ENCODE measurements at regions not wholly inside any gene's neighbourhood (a gene's known extent, or its start where the extent isn't known, plus 50 kb on each side); places are given as distances from the start of the nearest gene placed in this dataset.

DNA sequence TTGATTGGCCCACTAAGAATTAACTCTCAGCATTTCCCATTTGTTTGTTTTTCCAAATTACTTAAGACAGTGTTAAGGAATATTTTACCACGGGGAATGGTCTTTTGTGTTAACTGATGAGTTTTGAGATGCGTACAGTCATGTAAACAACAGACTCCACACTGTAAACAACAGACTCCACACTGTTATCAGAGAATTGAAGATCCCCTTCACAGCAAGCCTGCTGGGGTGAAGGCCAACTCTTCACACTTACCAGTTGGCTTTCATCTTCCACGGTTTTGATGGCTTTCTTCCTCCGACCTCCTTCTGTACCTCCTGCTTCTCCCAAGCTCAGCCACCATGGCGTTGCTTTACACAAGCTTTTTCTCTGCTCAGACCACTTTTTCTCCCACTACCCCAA is 166.8 kb downstream of the TMEM200C start:
- Histone ChIP-seq H3K27ac (no peak overlapping the region), H3K27me3 (no peaks in the 10 kb centered on the region), H3K4me1 (no peaks in the 10 kb centered on the region), H3K4me3 (no peak overlapping the region), H3K36me3 (replicated peaks in 1 of 2; ENCODE audit: insufficient read depth in 1 of 2, low read depth in 2 of 2) (no peaks in the 10 kb centered on the region), H3K9me3 (no peaks in the 10 kb centered on the region)
- WGBS, 2 donors = 13% methylated on average over 5 of the region's 5 CpGs
- TF ChIP-seq POLR2A (IDR thresholded peaks at IDR 0.05) = no peak
- TF ChIP-seq CTCF (IDR thresholded peaks at IDR 0.05) = no peak
- ATAC-seq (no peak), DNase-seq (no peak)
- intact Hi-C loops (cut with DNase I) = no loop called here

GRCh38 chr18:5726011-5726410 is 169.3 kb downstream of the TMEM200C start:
- H3K27me3 ChIP-seq = no peaks in the 10 kb centered on the region
- no peak for ATAC-seq
- H3K9me3 ChIP-seq = no peaks in the 10 kb centered on the region
- no peak for DNase-seq
- H3K4me1 ChIP-seq = no peaks in the 10 kb centered on the region
- intact Hi-C loops (cut with DNase I) = no loop called here
- H3K36me3 ChIP-seq (replicated peaks in 1 of 2; ENCODE audit: insufficient read depth in 1 of 2, low read depth in 2 of 2) = no peaks in the 10 kb centered on the region
- TF ChIP-seq CTCF (IDR thresholded peaks at IDR 0.05) = no peak
- no peak for TF ChIP-seq POLR2A (IDR thresholded peaks at IDR 0.05)
- H3K4me3 ChIP-seq = no peak overlapping the region
- H3K27ac ChIP-seq = no peak overlapping the region

DNA sequence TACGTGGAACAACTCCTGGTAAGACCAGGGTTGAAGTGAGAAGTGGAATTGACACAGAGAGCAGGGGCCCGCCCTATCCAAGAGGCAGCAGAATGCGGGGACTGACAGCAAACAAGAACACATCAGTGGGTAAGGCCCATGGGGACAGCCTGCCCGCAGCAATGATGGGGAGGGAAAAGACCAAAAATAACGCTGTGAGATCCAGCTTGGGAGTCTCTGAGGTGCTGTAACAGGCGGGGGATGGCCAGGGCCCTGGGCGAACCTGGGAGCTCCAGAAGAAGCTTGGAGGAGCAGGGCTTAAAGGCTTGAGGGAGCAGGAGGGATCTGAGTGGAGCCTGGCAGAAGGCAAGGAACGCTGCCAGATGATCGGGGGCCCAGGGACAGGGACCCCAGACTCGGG is 173.4 kb downstream of the TMEM200C start:
- Histone ChIP-seq H3K27me3 (no peaks in the 10 kb centered on the region), H3K4me3 (no peak overlapping the region), H3K36me3 (replicated peaks in 1 of 2; ENCODE audit: insufficient read depth in 1 of 2, low read depth in 2 of 2) (no peaks in the 10 kb centered on the region), H3K9me3 (no peaks in the 10 kb centered on the region), H3K4me1 (no peaks in the 10 kb centered on the region), H3K27ac (no peak overlapping the region)
- TF ChIP-seq CTCF (IDR thresholded peaks at IDR 0.05) = no peak
- no peak for TF ChIP-seq POLR2A (IDR thresholded peaks at IDR 0.05)
- intact Hi-C loops (cut with DNase I) = no loop called here
- 56 to 61% methylated on average over 9 to 10 of the region's 10 CpGs for WGBS, 2 donors
- no peak for DNase-seq
- ATAC-seq = no peak

- Histone ChIP-seq H3K27ac (no peak overlapping the region), H3K4me1 (no peaks in the 10 kb centered on the region), H3K36me3 (replicated peaks in 1 of 2; ENCODE audit: insufficient read depth in 1 of 2, low read depth in 2 of 2) (no peaks in the 10 kb centered on the region), H3K4me3 (no peak overlapping the region), H3K27me3 (no peaks in the 10 kb centered on the region), H3K9me3 (no peaks in the 10 kb centered on the region)
- TF ChIP-seq POLR2A (IDR thresholded peaks at IDR 0.05) = no peak
- no peak for TF ChIP-seq CTCF (IDR thresholded peaks at IDR 0.05)
- WGBS, 2 donors = 64 to 84% methylated on average over 9 of the region's 9 CpGs
- ATAC-seq (no peak), DNase-seq (no peak)
- intact Hi-C loops (cut with DNase I) = no loop called here
These were observed 175.2 kb downstream of the TMEM200C start for GRCh38 chr18:5720132-5720531.

DNA sequence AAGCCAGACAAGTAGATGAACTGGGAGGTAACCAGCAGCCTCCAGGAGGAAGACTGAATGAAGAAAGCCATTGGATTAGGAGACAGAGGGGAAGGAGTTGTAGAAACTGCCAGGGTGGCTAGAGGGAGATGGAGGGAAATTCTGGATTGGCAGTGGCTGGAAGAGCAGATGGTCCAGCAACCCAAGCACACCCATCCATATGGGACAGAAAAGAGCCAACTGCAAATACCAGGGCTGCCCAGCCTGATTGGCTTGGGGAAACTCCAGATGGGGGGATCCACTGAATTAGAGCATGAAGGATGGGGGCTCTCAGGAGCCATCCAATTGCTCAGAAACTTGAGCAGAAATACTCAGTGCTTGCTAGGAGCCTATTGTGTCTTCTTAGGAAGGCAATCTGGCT is 173.5 kb upstream of the EPB41L3 start:
- no peak overlapping the region for H3K4me3 ChIP-seq
- DNase-seq (no peak), ATAC-seq (no peak)
- intact Hi-C loops (cut with DNase I) = no loop called here
- no peaks in the 10 kb centered on the region for H3K27me3 ChIP-seq
- TF ChIP-seq POLR2A (IDR thresholded peaks at IDR 0.05) (no peak), CTCF (IDR thresholded peaks at IDR 0.05) (no peak)
- no peaks in the 10 kb centered on the region for H3K4me1 ChIP-seq
- H3K36me3 ChIP-seq (replicated peaks in 1 of 2; ENCODE audit: insufficient read depth in 1 of 2, low read depth in 2 of 2) = no peaks in the 10 kb centered on the region
- no peak overlapping the region for H3K27ac ChIP-seq
- no peaks in the 10 kb centered on the region for H3K9me3 ChIP-seq

All from body of pancreas (tissue), 4 donors.